ENCODE measurements at regions not wholly inside any gene's neighbourhood (a gene's known extent, or its start where the extent isn't known, plus 50 kb on each side); places are given as distances from the start of the nearest gene placed in this dataset.
"Not testable (repeated sequence)": the region's sequence is repeated elsewhere in the genome, so short reads cannot be mapped to it uniquely, and the experiment has no call there.

GRCh38 chr3:115385774-115386730, 237.3 kb upstream of the GAP43 start:
- DNase-seq (ENCODE audit: low read depth) = no peak

GRCh38 chr3:115388166-115388565, 235.1 kb upstream of the GAP43 start:
- DNase-seq (ENCODE audit: low read depth) = no peak

- DNase-seq (ENCODE audit: low read depth) = no peak
These were observed 234.5 kb upstream of the GAP43 start for GRCh38 chr3:115388811-115389210.

- DNase-seq (ENCODE audit: low read depth) = no peak
These were observed 226.5 kb upstream of the GAP43 start for GRCh38 chr3:115396801-115397200.

- peak; percentile 41 for DNase-seq (ENCODE audit: low read depth)
These were observed 225.9 kb upstream of the GAP43 start for GRCh38 chr3:115397433-115397832.

- no peak for DNase-seq (ENCODE audit: low read depth)
These were observed 224.8 kb upstream of the GAP43 start for GRCh38 chr3:115398506-115398905.

GRCh38 chr3:115399750-115400149, 223.6 kb upstream of the GAP43 start:
- DNase-seq (ENCODE audit: low read depth) = no peak

- peak; percentile 14 for DNase-seq (ENCODE audit: low read depth)
These were observed 222.0 kb upstream of the GAP43 start for GRCh38 chr3:115401298-115401697.

- DNase-seq (ENCODE audit: low read depth) = peak; percentile 22
These were observed 221.3 kb upstream of the GAP43 start for GRCh38 chr3:115401851-115402501.

GRCh38 chr3:115402651-115403050, 220.7 kb upstream of the GAP43 start:
- DNase-seq (ENCODE audit: low read depth) = no peak

- DNase-seq (ENCODE audit: low read depth) = no peak
These were observed 219.5 kb upstream of the GAP43 start for GRCh38 chr3:115403786-115404185.

GRCh38 chr3:115409596-115409995, 213.7 kb upstream of the GAP43 start:
- DNase-seq (ENCODE audit: low read depth) = no peak

GRCh38 chr3:115414610-115415009, 208.7 kb upstream of the GAP43 start:
- not testable (repeated sequence) for DNase-seq (ENCODE audit: low read depth)

GRCh38 chr3:115415246-115415996, 207.9 kb upstream of the GAP43 start:
- no peak for DNase-seq (ENCODE audit: low read depth)

- DNase-seq (ENCODE audit: low read depth) = no peak
These were observed 204.7 kb upstream of the GAP43 start for GRCh38 chr3:115418583-115418982.

- no peak for DNase-seq (ENCODE audit: low read depth)
These were observed 203.2 kb upstream of the GAP43 start for GRCh38 chr3:115420086-115420485.

GRCh38 chr3:115423170-115423569, 200.1 kb upstream of the GAP43 start:
- DNase-seq (ENCODE audit: low read depth) = no peak

- peak; percentile 26 for DNase-seq (ENCODE audit: low read depth)
These were observed 194.5 kb upstream of the GAP43 start for GRCh38 chr3:115428841-115429240.

GRCh38 chr3:115436767-115437301, 186.5 kb upstream of the GAP43 start:
- peak; percentile 91 for DNase-seq (ENCODE audit: low read depth)

GRCh38 chr3:115438799-115439198, 184.5 kb upstream of the GAP43 start:
- DNase-seq (ENCODE audit: low read depth) = no peak

GRCh38 chr3:115445559-115445958, 177.8 kb upstream of the GAP43 start:
- no peak for DNase-seq (ENCODE audit: low read depth)

GRCh38 chr3:115448851-115449250, 174.5 kb upstream of the GAP43 start:
- DNase-seq (ENCODE audit: low read depth) = no peak

Measured in renal cortical epithelial cell (primary cell).